ENCODE measurements at regions not wholly inside any gene's neighbourhood (a gene's known extent, or its start where the extent isn't known, plus 50 kb on each side); places are given as distances from the start of the nearest gene placed in this dataset.

DNA sequence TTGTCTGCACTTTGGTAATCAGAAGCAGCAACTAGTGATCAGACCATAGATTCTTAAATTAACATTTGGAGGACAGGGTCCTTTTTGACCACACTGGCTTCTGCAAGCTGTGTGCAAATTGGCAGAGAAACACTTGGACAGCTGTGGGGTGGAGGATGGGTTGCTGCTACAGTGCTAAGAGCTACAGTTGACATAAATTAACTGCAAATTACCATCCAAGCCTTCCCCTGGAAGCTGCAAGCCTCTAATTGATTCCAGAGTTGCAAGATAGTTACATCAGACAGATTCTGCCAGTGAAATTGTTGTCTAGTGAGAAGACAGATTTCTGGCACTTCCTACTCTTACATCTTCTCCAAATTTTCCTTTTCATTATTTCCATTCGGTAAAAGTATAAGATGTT, 517.7 kb downstream of the DIRAS2 start:
- DNase-seq: no peak
- Histone ChIP-seq H3K4me1 (no peaks in the 10 kb centered on the region), H3K36me3 (no peaks in the 10 kb centered on the region), H3K4me3 (ENCODE audit: low read depth, low read length) (no peak overlapping the region), H3K27me3 (no peaks in the 10 kb centered on the region), H3K9me3 (no peaks in the 10 kb centered on the region)
- TF ChIP-seq, protein P1, sequence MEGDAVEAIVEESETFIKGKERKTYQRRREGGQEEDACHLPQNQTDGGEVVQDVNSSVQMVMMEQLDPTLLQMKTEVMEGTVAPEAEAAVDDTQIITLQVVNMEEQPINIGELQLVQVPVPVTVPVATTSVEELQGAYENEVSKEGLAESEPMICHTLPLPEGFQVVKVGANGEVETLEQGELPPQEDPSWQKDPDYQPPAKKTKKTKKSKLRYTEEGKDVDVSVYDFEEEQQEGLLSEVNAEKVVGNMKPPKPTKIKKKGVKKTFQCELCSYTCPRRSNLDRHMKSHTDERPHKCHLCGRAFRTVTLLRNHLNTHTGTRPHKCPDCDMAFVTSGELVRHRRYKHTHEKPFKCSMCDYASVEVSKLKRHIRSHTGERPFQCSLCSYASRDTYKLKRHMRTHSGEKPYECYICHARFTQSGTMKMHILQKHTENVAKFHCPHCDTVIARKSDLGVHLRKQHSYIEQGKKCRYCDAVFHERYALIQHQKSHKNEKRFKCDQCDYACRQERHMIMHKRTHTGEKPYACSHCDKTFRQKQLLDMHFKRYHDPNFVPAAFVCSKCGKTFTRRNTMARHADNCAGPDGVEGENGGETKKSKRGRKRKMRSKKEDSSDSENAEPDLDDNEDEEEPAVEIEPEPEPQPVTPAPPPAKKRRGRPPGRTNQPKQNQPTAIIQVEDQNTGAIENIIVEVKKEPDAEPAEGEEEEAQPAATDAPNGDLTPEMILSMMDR (IDR thresholded peaks at IDR 0.05; ENCODE audit: low read depth, low read length): no peak

DNA sequence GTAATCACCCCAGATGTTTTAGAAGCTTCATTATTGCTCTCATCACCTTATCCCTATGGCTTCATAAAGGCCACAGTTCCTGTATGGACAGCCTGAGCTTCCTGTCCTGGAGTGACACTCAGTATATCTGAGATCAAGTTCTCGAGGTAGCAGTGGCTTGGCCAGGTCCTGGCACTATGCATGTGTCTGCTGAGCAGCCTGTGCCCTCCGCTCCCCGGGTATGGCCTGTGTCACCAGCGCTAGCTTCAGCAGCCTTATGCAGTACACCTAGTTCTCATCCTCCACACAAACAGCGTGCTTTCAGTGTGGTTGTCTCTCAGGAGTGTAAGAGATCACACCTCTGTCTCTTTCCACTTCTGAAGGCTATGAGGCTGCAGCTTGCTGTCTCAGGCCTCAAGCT, 514.7 kb downstream of the DIRAS2 start:
- Histone ChIP-seq H3K36me3 (no peaks in the 10 kb centered on the region), H3K4me1 (no peaks in the 10 kb centered on the region), H3K4me3 (ENCODE audit: low read depth, low read length) (no peak overlapping the region), H3K9me3 (no peaks in the 10 kb centered on the region), H3K27me3 (no peaks in the 10 kb centered on the region)
- TF ChIP-seq, protein P1 (IDR thresholded peaks at IDR 0.05; ENCODE audit: low read depth, low read length): no peak
- DNase-seq: no peak

DNA sequence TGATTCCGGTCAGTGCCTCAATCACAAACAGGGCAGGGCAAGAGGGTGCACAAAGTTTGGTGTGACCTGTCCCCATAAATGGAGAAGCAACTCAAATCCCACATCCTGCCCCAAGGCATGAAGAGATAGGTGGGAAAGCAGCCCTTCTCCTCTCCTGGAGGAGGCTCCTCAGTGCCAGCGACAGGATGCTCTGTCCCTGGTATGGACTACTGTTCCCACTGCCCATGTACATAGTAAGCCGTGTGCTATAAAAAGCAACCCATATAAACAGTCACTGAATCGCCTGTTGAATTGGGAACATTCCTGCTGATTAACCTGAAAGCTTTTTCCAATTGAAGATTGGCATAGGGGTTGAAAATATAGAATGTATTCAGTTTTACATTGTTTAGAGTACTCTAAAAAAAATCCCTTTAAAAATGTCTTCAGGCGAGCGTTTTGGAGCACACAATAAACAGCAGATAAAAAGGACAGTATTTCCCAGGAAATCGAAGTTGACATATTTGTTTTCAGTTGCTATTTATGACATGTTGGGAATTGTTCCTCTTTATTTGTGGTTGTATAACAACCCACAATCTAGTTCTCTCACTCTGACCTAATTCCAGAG, 513.9 kb downstream of the DIRAS2 start:
- Histone ChIP-seq H3K36me3 (no peaks in the 10 kb centered on the region), H3K4me3 (ENCODE audit: low read depth, low read length) (no peak overlapping the region), H3K27me3 (peaks cover 3% of the 10 kb centered on the region; the same call in 1 of the 2 replicates), H3K9me3 (no peaks in the 10 kb centered on the region), H3K4me1 (no peaks in the 10 kb centered on the region)
- DNase-seq: no peak
- TF ChIP-seq, protein P1 (IDR thresholded peaks at IDR 0.05; ENCODE audit: low read depth, low read length): no peak

DNA sequence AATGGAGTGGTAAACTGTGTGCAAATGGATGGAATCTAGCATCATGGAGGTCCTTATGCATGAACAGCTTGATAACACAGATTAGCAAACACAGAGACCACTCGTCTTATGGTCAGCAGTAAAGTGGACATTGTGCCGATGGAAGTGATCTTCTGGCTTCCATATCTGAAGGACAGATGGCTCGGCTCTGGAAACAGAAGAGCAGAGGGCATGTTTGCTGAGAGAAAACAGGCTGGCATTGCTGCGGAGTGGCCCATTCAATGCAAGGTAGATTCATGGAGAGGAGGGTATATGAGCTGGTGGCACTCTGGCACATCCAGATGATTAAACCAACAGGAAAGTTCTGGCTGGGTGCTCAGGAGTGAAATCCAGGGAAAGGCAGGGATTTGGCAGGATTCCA, 513.2 kb downstream of the DIRAS2 start:
- no peak for DNase-seq
- Histone ChIP-seq H3K4me1 (no peaks in the 10 kb centered on the region), H3K27me3 (peaks cover 3% of the 10 kb centered on the region; the same call in 1 of the 2 replicates), H3K36me3 (no peaks in the 10 kb centered on the region), H3K9me3 (no peaks in the 10 kb centered on the region), H3K4me3 (ENCODE audit: low read depth, low read length) (no peak overlapping the region)
- TF ChIP-seq, protein P1 (IDR thresholded peaks at IDR 0.05; ENCODE audit: low read depth, low read length): no peak

DNA sequence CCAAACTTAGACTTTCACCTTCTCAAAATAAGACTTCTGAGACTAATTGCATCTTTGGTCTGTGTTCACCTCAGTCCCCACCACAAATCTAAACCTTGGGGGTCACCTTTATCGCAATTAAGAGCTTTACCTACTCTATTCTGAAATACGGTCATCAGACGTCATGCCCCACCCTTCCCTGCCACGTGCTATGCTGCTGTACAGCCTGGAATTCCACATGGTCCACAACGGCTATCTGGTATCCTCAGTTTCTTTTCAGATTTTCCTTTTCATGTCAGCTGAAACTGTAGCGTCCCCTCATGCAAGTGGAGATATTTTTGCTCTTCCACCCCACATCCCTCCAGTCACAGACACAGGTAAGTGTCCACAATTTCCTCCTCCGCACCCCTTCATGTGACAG, 511.1 kb downstream of the DIRAS2 start:
- DNase-seq: no peak
- no peak overlapping the region for H3K4me3 ChIP-seq (ENCODE audit: low read depth, low read length)
- H3K9me3 ChIP-seq: no peaks in the 10 kb centered on the region
- peaks cover 3% of the 10 kb centered on the region; the same call in 1 of the 2 replicates for H3K27me3 ChIP-seq
- TF ChIP-seq, protein P1 (IDR thresholded peaks at IDR 0.05; ENCODE audit: low read depth, low read length): no peak
- no peaks in the 10 kb centered on the region for H3K4me1 ChIP-seq
- no peaks in the 10 kb centered on the region for H3K36me3 ChIP-seq

DNA sequence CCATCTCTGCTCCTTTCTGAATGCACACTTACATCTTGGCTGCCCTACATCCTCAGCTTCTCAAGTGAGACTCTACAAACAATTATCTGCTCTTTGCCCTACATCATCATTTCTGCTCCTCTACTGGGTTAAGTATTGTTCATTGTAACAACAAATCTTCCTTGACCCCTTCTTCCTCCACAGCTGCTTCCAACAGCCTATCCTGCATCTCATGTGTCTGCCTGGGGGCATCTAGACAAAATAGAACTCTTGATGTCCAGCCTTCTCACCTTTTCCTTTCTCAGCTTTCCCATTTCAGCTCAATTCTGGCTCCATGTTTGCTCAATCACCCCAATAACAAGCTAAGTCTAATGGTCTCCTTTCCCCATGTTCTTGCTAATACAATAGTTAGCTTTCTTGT, 509.8 kb downstream of the DIRAS2 start:
- Histone ChIP-seq H3K27me3 (peaks cover 5% of the 10 kb centered on the region), H3K4me3 (ENCODE audit: low read depth, low read length) (no peak overlapping the region), H3K9me3 (no peaks in the 10 kb centered on the region), H3K36me3 (no peaks in the 10 kb centered on the region), H3K4me1 (no peaks in the 10 kb centered on the region)
- no peak for DNase-seq
- TF ChIP-seq, protein P1 (IDR thresholded peaks at IDR 0.05; ENCODE audit: low read depth, low read length): no peak
